Activated CD4-positive, alpha-beta T cell treated with anti-CD3 and anti-CD28 coated beads, Interleukin-2, Interleukin-4, amounts not matched to agents 100 ng/mL and 50 ng/mL, durations not matched to agents 16 hours and 8 hours (primary cell): ENCODE measurements at regions not wholly inside any gene's neighbourhood (a gene's known extent, or its start where the extent isn't known, plus 50 kb on each side); places are given as distances from the start of the nearest gene placed in this dataset.

Source experiments
- DNase-seq: peaks from one replicate; pipeline ENCODE4 v3.0.0-alpha.2; 2020; ENCODE audit warnings: low spot score

DNA sequence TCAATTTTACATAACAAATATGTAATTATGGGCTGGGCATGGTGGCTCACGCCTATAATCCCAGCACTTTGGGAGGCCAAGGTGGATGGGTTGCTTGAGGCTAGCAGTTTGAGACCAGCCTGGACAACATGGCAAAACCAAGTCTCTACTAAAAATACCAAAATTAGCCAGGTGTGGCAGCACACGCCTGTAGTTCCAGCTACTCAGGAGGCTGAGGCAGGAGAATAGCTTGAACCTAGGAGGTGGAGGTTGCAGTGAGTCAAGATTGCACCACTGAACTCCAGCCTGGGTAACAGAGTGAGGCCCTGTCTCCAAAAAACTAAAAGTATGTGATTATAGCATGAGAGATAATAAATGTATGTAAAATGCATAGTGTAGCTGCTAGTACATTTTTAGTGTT is 229.0 kb downstream of the PPARGC1A start:
- no peak for DNase-seq

DNA sequence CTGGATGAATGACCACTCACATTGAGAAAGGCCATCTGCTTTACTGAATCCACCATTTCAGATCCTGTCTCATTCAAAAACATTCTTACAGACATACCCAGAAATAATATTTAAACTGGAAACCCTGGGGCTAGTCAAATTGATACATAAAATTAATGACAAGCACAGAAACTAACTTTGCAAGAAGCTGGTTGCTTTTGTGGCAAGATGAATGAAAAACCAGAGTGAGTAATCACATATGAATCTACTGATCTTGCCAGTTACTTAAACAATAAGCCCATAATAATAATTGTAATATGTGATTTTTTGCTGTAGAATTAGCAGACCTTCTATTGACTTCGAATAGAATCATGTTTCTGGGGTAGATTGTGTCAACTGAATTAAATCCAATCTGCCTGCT is 235.1 kb downstream of the PPARGC1A start:
- no peak for DNase-seq

DNA sequence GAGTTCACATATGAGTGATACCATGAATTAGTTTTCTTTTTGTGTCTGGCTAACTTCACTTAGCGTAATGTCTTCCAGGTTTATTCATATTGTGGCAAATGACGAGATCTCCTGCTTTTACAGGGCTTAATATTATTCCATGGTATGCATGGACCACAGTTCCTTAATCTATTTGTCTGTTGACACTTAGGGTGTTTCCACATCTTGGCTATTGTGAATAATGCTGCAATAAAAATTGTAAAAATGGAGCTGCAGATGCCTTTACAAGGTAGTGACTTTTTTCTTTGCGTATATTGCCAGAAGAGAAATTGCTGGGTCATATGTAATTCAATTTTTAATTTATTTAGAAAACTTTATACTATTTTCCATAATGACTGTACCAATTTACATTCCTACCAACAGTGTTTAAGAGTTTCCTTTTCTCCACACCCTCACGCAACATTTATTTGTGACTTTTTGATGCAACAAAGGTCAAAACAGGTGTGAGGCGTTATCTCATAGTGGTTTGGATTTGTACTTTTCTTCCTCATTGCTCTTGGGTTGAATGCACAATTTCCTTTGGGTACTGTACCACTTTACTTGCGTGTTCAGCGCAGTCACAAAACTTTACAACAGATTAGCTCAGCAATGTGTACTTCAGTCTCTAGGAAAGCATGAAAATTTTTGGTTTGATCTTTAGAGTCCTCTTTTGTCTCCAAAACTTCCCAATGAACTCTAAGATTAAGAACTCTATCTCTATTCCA is 240.8 kb downstream of the PPARGC1A start:
- no peak for DNase-seq

- DNase-seq = no peak
Observed at GRCh38 chr4:23635468-23635867, 254.4 kb downstream of the PPARGC1A start.

DNA sequence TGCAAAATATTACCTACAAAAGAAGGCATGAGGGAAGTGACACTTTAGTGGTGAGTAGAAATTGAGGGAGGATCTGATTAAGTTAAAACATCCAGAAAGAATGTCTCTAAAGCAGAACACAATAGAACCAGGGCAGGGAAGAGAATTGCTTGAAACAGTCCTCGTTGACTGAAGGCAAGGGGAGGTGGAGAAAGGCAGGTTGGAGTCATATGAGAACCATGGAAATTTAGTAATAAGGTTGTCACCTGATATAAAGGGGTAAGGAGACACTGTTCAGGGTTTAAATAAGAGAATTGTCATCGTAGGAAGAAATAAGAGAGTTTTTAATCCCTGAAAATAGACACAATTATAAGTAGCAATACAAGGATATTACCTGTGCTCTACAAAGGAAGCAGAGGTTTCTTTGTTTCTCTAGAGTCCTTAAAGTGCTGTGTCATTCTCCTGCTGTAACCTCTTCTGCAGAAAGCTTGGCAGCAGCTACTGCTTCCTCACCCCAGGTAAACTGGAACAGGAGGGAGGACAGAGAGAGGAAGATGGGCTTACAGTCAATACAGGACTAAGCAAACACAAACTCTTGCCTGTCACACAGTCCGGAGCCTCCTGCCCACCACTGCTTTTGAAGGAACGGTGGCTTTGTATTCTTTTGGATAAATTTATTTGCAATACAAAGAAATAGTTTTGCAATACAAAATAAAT is 258.4 kb downstream of the PPARGC1A start:
- no peak for DNase-seq

DNA sequence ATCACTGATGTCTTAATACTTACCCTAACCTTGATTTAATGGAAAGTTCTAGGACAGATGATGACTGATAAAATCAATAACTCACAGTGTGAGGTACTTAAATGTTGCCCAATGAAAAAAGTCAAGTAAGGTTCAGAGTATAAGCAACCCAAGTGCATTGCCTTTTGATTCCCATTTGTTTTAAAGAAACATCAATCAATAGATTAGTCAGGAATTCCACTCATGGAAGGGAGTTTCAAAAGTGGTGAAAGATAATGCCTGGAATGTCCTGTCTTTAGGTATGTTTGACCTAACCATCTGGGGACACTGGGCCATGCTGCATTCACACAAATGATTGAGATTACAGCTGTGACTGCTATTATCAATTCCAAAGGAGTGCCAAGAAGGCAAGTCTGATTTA is 259.7 kb downstream of the PPARGC1A start:
- DNase-seq = no peak

GRCh38 chr4:23629421-23629820 is 260.4 kb downstream of the PPARGC1A start:
- DNase-seq = no peak

DNA sequence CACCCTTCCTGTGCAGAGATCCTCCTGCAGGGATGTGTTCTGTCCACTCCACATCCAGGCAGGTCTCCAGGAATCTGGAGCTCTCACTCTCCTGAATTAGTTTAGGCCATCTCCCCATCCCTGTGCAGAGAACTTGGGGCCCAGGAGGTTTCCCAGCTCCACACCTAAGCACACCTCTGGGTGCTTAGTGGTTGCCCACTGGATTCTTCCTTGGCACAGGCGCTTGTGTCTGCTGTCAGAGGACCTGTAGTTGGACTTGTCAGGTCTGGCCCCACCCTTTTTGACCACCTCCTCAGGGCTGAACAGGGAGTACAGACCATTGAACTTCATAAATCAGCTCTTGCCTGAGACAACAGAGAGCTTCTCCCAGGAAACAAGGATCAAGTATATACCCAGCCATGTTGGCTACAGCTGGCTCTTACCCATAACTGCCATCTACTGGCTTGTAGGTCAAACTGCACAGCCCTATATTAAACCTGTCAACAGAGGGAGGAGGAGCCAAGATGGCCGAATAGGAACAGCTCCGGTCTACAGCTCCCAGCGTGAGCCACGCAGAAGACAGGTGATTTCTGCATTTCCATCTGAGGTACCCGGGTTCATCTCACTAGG is 275.5 kb downstream of the PPARGC1A start:
- DNase-seq = no peak

DNA sequence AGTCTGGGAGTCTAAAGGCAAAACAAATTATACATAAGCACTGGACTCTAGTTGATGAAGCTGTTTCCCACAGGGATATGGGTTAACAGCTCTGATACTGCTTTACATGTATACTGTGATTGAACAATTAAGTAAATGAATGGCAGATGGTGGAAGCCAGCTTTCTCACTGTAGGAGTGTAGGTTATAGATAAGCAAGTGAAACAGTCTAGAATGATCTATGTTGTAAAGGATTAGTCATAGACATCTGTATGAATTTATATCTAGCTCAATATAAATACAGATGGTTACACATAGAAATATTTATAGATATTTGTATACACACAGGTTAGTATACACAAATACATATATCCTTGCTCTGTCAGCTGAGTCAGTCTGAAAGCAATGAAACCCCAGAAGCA is 276.1 kb downstream of the PPARGC1A start:
- DNase-seq = no peak

DNA sequence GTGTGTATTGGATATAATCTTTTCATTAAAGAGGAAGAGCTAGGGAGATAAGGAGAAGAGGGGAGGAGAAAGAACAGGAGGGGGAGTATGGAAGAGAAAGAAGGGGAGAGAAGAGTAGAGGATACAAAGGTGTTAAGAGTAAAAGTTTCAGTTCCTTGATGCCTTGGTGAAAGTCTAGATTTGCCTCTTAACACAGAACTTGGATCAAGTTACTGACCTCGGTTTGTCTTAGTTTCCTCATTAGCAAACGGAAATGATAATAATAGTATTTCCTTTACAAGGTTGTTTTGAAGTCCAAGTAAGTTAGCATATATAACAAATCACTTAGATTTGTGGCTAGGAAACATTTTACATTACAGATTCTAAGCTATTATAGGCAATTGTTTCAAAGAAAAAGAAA is 287.1 kb downstream of the PPARGC1A start:
- no peak for DNase-seq

DNA sequence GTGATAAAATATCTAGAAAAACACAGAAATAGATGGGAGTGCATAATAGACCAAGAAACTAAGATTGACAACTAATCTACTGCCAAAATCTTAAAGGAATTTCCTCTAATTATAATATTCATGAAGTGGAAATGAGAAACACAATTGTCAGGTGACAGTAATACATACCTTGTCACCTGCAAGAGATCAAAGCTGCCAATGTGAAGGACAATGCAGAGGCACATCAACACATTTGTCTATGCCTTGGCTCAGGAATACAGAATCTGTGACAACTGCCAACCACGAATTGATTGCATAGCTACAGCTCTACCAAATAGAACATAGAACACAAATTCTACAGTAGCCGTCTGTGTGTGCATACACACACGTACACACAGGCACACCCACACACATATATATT is 295.7 kb downstream of the PPARGC1A start:
- no peak for DNase-seq

GRCh38 chr4:23590431-23590830 is 299.4 kb downstream of the PPARGC1A start:
- no peak for DNase-seq

GRCh38 chr4:23584024-23584423 is 305.8 kb downstream of the PPARGC1A start:
- no peak for DNase-seq

DNA sequence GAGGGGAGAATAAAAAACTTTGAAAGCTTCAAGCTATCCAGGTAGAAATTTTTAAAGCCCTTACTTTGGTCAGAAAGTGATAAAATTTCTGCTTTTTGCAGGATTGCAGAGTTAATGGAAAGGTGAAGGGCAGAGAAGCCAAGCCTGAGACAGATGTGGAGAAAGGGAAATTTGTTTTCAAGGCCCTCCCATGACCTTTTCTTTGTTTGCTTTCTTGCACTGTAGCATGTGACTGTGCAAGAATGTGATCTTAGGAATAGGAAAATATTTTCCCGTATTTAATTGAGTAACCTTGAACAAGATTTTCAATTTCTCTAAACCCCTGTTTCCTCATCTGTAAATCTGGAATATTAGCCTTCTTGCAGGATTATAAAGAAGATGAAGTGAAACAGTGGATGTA is 307.2 kb downstream of the PPARGC1A start:
- no peak for DNase-seq

DNA sequence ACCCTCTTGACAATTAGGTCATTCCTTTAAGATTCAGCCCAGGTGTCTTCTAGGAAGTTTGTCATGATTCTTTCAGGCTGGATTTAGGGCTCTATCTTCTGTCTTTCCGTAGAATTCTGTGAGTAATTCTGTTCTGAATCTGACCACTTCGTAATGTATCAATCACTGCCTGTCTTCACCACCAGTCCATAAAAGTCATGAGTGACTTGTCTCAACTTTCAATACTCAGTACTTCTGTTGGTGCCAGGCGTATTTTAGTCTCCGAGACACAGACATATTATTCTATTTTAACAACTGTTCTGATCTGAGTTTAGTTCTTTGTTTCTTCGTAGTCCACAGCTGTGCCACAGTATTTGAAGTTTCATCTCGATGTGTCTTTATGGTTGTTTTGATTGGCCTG is 310.7 kb downstream of the PPARGC1A start:
- DNase-seq = no peak

DNA sequence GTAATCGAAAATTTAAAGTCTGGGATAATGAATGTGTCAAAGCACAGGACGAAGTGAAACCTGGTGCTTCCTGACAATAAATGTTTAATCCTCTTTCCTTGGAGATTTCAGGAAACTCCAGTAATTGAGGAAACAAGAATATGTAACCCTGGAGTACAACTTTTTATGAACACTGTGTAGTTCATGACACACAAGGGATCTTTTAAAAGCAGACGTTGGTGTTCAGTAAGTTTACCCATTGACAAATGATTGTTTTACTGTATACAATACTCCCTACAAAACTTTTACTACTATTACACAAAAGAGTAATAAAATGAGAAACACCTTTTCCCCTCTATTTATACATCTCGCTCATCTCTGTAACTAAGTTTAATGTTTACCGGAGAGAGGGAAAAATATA is 312.4 kb downstream of the PPARGC1A start:
- DNase-seq = no peak

DNA sequence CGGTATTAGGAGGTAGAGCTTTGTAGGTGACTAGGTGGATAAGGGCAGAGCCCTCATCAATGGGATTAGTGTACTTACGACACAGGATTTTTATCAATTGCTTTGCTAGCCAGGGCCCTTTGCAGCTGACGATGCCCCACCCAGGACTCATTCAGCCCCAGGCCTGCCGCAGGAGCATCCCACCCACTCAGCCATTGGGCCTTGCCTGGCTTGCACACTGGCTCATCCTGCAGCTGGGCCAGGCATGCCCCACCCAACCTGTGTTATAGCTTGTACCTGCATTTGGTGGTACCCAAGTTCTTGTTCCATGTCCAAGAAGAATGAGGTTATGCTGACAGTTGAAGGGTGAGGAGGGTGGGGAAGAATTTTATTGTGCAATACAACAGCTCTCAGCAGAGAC is 317.5 kb downstream of the PPARGC1A start:
- no peak for DNase-seq

DNA sequence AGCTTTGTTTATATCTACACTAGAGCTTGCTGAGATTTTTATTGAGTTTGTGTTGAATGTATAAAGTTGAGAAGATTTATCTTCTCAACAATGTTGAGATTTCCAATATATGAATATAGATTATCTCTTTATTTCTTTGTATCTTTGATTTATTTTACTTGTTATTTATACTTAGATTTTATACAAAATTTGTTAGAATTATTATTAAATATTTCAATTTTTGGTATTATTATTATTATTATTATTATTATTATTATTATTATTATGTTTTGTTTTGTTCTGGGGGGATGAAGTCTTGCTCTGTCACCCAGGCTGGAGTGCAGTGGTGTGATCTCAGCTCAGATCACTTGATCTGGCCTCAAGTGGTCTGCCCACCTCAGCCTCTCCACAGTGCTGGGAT is 322.5 kb downstream of the PPARGC1A start:
- no peak for DNase-seq

DNA sequence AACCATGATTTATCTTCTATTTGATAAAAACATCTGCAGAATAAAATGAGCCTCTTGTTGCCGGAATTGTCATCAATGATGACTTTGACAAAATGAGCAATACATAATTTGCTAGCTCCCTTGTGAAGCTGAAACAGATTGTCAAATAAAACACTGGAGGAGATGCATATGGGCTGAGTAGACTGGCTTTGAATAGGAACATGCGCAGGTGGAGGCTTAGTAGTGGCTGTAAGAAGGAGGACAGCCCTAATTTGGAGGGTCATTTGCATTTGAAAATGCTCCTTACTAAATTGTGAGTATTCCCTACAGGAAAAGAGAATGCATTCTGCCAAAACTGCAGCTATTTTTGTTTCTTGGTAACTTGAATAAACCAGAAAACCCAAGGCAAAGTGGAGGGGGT is 329.1 kb downstream of the PPARGC1A start:
- DNase-seq = no peak

DNA sequence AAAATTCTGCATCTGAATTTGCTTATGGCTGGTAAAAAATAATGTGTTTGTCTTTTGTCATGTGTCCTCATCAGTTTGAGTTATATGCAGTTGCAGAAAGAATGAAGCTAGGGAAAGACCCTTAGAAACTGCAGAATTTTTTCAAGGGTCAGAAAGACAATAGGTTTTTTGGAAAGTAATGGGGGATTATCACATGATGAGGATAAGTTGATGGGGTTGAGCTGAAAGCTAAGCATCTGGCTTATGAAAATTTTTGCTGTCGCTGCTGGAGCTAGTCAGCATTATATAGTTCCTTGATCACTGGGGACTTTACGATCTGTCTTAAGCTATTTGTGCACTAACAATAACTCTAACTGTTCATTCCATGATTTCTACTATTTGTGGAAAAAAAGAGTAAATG is 331.7 kb downstream of the PPARGC1A start:
- no peak for DNase-seq

- no peak for DNase-seq
Observed at GRCh38 chr4:23547601-23548000, 342.2 kb downstream of the PPARGC1A start.

DNA sequence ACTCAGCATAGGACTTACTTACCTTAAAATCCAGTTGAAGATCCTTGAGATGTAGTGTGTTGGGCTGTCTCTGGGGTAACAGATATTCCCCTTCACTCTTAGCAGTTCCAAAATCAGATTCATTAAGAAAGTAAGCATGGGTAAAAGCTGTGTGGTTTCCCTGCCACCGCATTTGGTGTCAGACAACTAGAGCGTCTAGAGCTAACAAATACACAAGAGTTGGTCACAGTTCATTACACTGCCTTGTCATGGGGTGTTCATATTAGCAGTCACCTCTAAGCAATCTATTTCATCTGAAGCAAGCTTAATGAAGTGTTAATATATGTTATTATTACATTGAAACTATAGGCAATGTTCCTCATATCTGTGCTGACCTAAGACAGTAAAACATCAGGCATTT is 342.8 kb downstream of the PPARGC1A start:
- DNase-seq = no peak

GRCh38 chr4:23539969-23540569 is 349.8 kb downstream of the PPARGC1A start:
- DNase-seq = no peak
